IMR-90 (cell line): ENCODE measurements at regions not wholly inside any gene's neighbourhood (a gene's known extent, or its start where the extent isn't known, plus 50 kb on each side); places are given as distances from the start of the nearest gene placed in this dataset.

Experiments used
- ATAC-seq: fragments of 200-7000 bp; cut with Tn5 transposase; 2 replicates; pipeline ENCODE4 v1.9.1; 2020; ENCODE audit warnings: low read depth, mild to moderate bottlenecking, moderate library complexity
- BruUV-seq: library from RNA; stranded (reverse); fragments of 400-500 nt; replicated peaks from 2 replicates; lab custom pipeline; 2021; lab: Mats Ljungman, UMichigan
- CTCF ChIA-PET: fragments of 300-600 bp; formaldehyde crosslinking; extraction: SDS; loops from one replicate; lab custom pipeline; 2021; ENCODE audit warnings: antibody characterized with exemption; lab: Yijun Ruan, JAX
- POLR2A ChIA-PET: fragments of 300-600 bp; sonication (Branson Sonifier 250); formaldehyde crosslinking; loops from one replicate; lab custom pipeline; 2022; ENCODE audit warnings: antibody characterized with exemption; ENCODE audit not compliant: unreplicated experiment; lab: Charles Lee
- DNase-seq: peaks from one replicate; pipeline ENCODE4 v3.0.0; 2013
- H2AFZ ChIP-seq: replicated peaks from 2 replicates; pipeline ENCODE3; 2013; ENCODE audit warnings: low read length, mild to moderate bottlenecking; ENCODE audit not compliant: poor library complexity
- H2AK5ac ChIP-seq: 2 replicates; pipeline ENCODE4 v1.6.1; 2013; ENCODE audit warnings: low read depth, low read length, inconsistent platforms
- H2AK9ac ChIP-seq: replicated peaks from 2 replicates; pipeline ENCODE3; 2013; ENCODE audit warnings: mild to moderate bottlenecking, low read depth, low read length, moderate library complexity; ENCODE audit not compliant: poor library complexity
- H2BK120ac ChIP-seq: 2 replicates; pipeline ENCODE4 v1.6.1; 2013; ENCODE audit warnings: low read depth, low read length, inconsistent platforms
- H2BK15ac ChIP-seq: 3 replicates; pipeline ENCODE4 v1.6.1; 2013; ENCODE audit warnings: low read depth, low read length, inconsistent platforms
- H2BK20ac ChIP-seq: 2 replicates; pipeline ENCODE4 v1.6.1; 2013; ENCODE audit warnings: low read depth, mild to moderate bottlenecking, inconsistent platforms, low read length, moderate library complexity
- H2BK5ac ChIP-seq: 2 replicates; pipeline ENCODE4 v1.6.1; 2013; ENCODE audit warnings: mild to moderate bottlenecking, low read depth, low read length, inconsistent platforms; ENCODE audit not compliant: poor library complexity, severe bottlenecking
- H3K14ac ChIP-seq: replicated peaks from 2 replicates; pipeline ENCODE4 v1.6.1; 2013; ENCODE audit warnings: low read depth, low read length, inconsistent platforms
- H3K18ac ChIP-seq: 2 replicates; pipeline ENCODE4 v1.6.1; 2013; ENCODE audit warnings: low read depth, low read length, control low read depth
- H3K23ac ChIP-seq: 2 replicates; pipeline ENCODE4 v1.6.1; 2013; ENCODE audit warnings: low read depth, low read length, inconsistent platforms
- H3K27ac ChIP-seq: 2 replicates; pipeline ENCODE4 v1.5.1; 2013; ENCODE audit warnings: mild to moderate bottlenecking, control low read depth, low read length; ENCODE audit not compliant: insufficient read depth
- H3K27me3 ChIP-seq: 2 replicates; pipeline ENCODE4 v1.6.1; 2013; ENCODE audit warnings: low read length; ENCODE audit not compliant: control insufficient read depth, insufficient read depth
- H3K36me3 ChIP-seq: 2 replicates; pipeline ENCODE4 v1.6.1; 2013; ENCODE audit warnings: low read length, mixed read lengths; ENCODE audit not compliant: control insufficient read depth, insufficient read depth
- H3K4ac ChIP-seq: 2 replicates; pipeline ENCODE4 v1.6.1; 2013; ENCODE audit warnings: low read depth, low read length, inconsistent platforms
- H3K4me1 ChIP-seq: 2 replicates; pipeline ENCODE4 v1.6.1; 2013; ENCODE audit warnings: low read length, mixed read lengths; ENCODE audit not compliant: control insufficient read depth, insufficient read depth
- H3K4me2 ChIP-seq: 2 replicates; pipeline ENCODE4 v1.6.1; 2013; ENCODE audit warnings: low read depth, mild to moderate bottlenecking, control low read depth, low read length, moderate library complexity
- H3K4me3 ChIP-seq: 2 replicates; pipeline ENCODE4 v1.5.1; 2013; ENCODE audit warnings: low read depth, mild to moderate bottlenecking, control low read depth, low read length, moderate library complexity; ENCODE audit not compliant: insufficient read depth
- H3K56ac ChIP-seq: 2 replicates; pipeline ENCODE4 v1.6.1; 2013; ENCODE audit warnings: low read length, inconsistent platforms; ENCODE audit not compliant: insufficient read depth; ENCODE audit errors: extremely low read depth
- H3K79me1 ChIP-seq, 2 experiments: 2 replicates each; pipeline ENCODE4 v1.6.1; 2013; ENCODE audit warnings: low read length in 2 of 2, inconsistent platforms in 1 of 2, low read depth in 1 of 2
- H3K9ac ChIP-seq: 2 replicates; pipeline ENCODE4 v1.6.1; 2013; ENCODE audit warnings: low read depth, low read length, control low read depth
- H3K9me1 ChIP-seq: 2 replicates; pipeline ENCODE4 v1.6.1; 2013; ENCODE audit warnings: low read length, inconsistent platforms; ENCODE audit not compliant: insufficient read depth
- H3K9me3 ChIP-seq: 2 replicates; pipeline ENCODE4 v1.6.1; 2013; ENCODE audit warnings: low read length; ENCODE audit not compliant: control insufficient read depth, insufficient read depth
- H4K20me1 ChIP-seq: 2 replicates; pipeline ENCODE4 v1.6.1; 2013; ENCODE audit warnings: low read length, inconsistent platforms; ENCODE audit not compliant: insufficient read depth
- H4K5ac ChIP-seq: 2 replicates; pipeline ENCODE4 v1.6.1; 2013; ENCODE audit warnings: mild to moderate bottlenecking, low read depth, low read length, control low read depth
- H4K8ac ChIP-seq, 2 experiments: 2 replicates each; pipeline ENCODE4 v1.6.1; 2013; ENCODE audit warnings: low read depth in 2 of 2, low read length in 2 of 2, control low read depth in 1 of 2, inconsistent platforms in 1 of 2
- H4K91ac ChIP-seq: 2 replicates; pipeline ENCODE4 v1.6.1; 2013; ENCODE audit warnings: low read depth, low read length, inconsistent platforms; ENCODE audit not compliant: insufficient read depth
- BHLHE40 ChIP-seq: fragments of 150-350 bp; IDR thresholded peaks from 2 replicates; pipeline ENCODE4 v1.6.1; 2016; ENCODE audit warnings: mild to moderate bottlenecking, low read depth, low read length
- CEBPB ChIP-seq: IDR thresholded peaks from 2 replicates; pipeline ENCODE4 v1.6.1; 2012; ENCODE audit warnings: low read depth, low read length, improper control_type of control experiment
- CHD1 ChIP-seq: IDR thresholded peaks from 2 replicates; pipeline ENCODE4 v1.6.1; 2012; ENCODE audit warnings: low read depth, low read length, improper control_type of control experiment
- FOS ChIP-seq: fragments of 150-350 bp; IDR thresholded peaks from 2 replicates; pipeline ENCODE4 v1.6.1; 2016; ENCODE audit warnings: low read depth, low read length
- MAFK ChIP-seq: IDR thresholded peaks from 2 replicates; pipeline ENCODE4 v1.6.1; 2012; ENCODE audit warnings: low read depth, low read length, improper control_type of control experiment
- MAZ ChIP-seq: IDR thresholded peaks from 2 replicates; pipeline ENCODE4 v1.6.1; 2012; ENCODE audit warnings: low read depth, mild to moderate bottlenecking, low read length, improper control_type of control experiment, moderate library complexity, borderline replicate concordance
- MXI1 ChIP-seq: IDR thresholded peaks from 2 replicates; pipeline ENCODE4 v1.6.1; 2012; ENCODE audit warnings: low read depth, mild to moderate bottlenecking, low read length, moderate library complexity, borderline replicate concordance
- NFE2L2 ChIP-seq: fragments of 150-350 bp; IDR thresholded peaks from 2 replicates; pipeline ENCODE4 v1.6.1; 2016; ENCODE audit warnings: low read depth, mild to moderate bottlenecking, low read length
- RAD21 ChIP-seq: IDR thresholded peaks from 2 replicates; pipeline ENCODE4 v1.6.1; 2012; ENCODE audit warnings: low read length, improper control_type of control experiment
- RCOR1 ChIP-seq: IDR thresholded peaks from 2 replicates; pipeline ENCODE4 v1.6.1; 2012; ENCODE audit warnings: mild to moderate bottlenecking, low read length, improper control_type of control experiment; ENCODE audit not compliant: insufficient replicate concordance
- SMC3 ChIP-seq: fragments of 150-350 bp; IDR thresholded peaks from 2 replicates; pipeline ENCODE4 v1.6.1; 2016; ENCODE audit warnings: low read depth, mild to moderate bottlenecking, antibody characterized with exemption, low read length, moderate library complexity
- WGBS, 2 experiments: methylation state at CpG; one replicate each; pipeline versions ENCODE4 v1.1.5 to v1.1.7; 2013; ENCODE audit warnings: missing lambda C conversion rate in 2 of 2; ENCODE audit not compliant: insufficient read length in 1 of 2; ENCODE audit errors: extremely low coverage in 2 of 2; 5-methylcytosine and 5-hydroxymethylcytosine counted together
- dilution Hi-C: fragments of 300-500 bp; cut with HindIII; formaldehyde crosslinking; loops from one replicate; pipeline ENCODE4 v1.14.3; 2018; ENCODE audit warnings: low sequenced_read_pairs; ENCODE audit not compliant: unreplicated experiment
- in situ Hi-C: fragments of 300-500 bp; cut with MboI; formaldehyde crosslinking; loops from 3 replicates; pipeline ENCODE4 v1.14.3; 2019; ENCODE audit warnings: low sequenced_read_pairs, inconsistent platforms, mixed read lengths
- intact Hi-C: fragments of 100-400 bp; cut with micrococcal nuclease; formaldehyde crosslinking; loops from 2 replicates; pipeline ENCODE4 v1.10.0; 2022
- TF ChIP-seq, protein P1 (sequence below): fragments of 150-350 bp; IDR thresholded peaks from 2 replicates; pipeline ENCODE4 v1.6.1; 2016; ENCODE audit warnings: low read depth, mild to moderate bottlenecking, low read length, moderate library complexity, borderline replicate concordance

- no CpG with 5 or more reads among the region's 3 CpGs for WGBS, 2 experiments
- no peak for ATAC-seq
Observed at GRCh38 chrX:79288733-79289132, 78.4 kb downstream of the ITM2A start.

More at GRCh38 chrX:79288733-79289132, 78.4 kb downstream of the ITM2A start:
- no peak overlapping the region for H3K23ac ChIP-seq
- no peak overlapping the region for H3K4ac ChIP-seq
- H3K36me3 ChIP-seq = no peaks in the 10 kb centered on the region
- H3K4me2 ChIP-seq = no peak overlapping the region
- H3K4me3 ChIP-seq = no peak overlapping the region
- CTCF ChIA-PET = no interaction called here
- H2BK120ac ChIP-seq = no peak overlapping the region
- no peak overlapping the region for H2BK5ac ChIP-seq
- no peak overlapping the region for H3K9ac ChIP-seq
- no peak overlapping the region for H2BK20ac ChIP-seq
- H3K79me1 ChIP-seq = no peaks in the 10 kb centered on the region
- no peaks in the 10 kb centered on the region for H3K9me1 ChIP-seq
- H4K8ac ChIP-seq = no peak overlapping the region
- H2AK9ac ChIP-seq = peak overlapping the region; percentile 65
- no peak for DNase-seq
- H2AK5ac ChIP-seq = no peak overlapping the region
- H3K18ac ChIP-seq = no peak overlapping the region
- no peak overlapping the region for H3K56ac ChIP-seq
- H4K91ac ChIP-seq = no peak overlapping the region
- H4K5ac ChIP-seq = no peak overlapping the region
- H3K4me1 ChIP-seq = no peaks in the 10 kb centered on the region
- no peaks in the 10 kb centered on the region for H4K20me1 ChIP-seq
- H2BK15ac ChIP-seq = no peak overlapping the region
- in situ Hi-C loops (no loop called here), intact Hi-C loops (no loop called here), dilution Hi-C loops (no loop called here)
- H3K27me3 ChIP-seq = no peaks in the 10 kb centered on the region; the same call in 1 of the 2 replicates
- no peak overlapping the region for H2AFZ ChIP-seq
- H3K14ac ChIP-seq = no peak overlapping the region
- no peaks in the 10 kb centered on the region for H3K9me3 ChIP-seq
- TF ChIP-seq MAZ = no peak
- TF ChIP-seq RCOR1 = no peak
- TF ChIP-seq FOS = no peak
- no peak for TF ChIP-seq CHD1
- no peak for TF ChIP-seq MXI1
- no peak for TF ChIP-seq BHLHE40
- TF ChIP-seq SMC3 = no peak
- TF ChIP-seq NFE2L2 = no peak
- TF ChIP-seq, protein P1, sequence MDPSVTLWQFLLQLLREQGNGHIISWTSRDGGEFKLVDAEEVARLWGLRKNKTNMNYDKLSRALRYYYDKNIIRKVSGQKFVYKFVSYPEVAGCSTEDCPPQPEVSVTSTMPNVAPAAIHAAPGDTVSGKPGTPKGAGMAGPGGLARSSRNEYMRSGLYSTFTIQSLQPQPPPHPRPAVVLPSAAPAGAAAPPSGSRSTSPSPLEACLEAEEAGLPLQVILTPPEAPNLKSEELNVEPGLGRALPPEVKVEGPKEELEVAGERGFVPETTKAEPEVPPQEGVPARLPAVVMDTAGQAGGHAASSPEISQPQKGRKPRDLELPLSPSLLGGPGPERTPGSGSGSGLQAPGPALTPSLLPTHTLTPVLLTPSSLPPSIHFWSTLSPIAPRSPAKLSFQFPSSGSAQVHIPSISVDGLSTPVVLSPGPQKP = no peak
- no peak for TF ChIP-seq MAFK
- no peak for TF ChIP-seq RAD21
- TF ChIP-seq CEBPB = no peak
- H3K27ac ChIP-seq = no peak overlapping the region
- POLR2A ChIA-PET = no interaction called here
- no TSS peak for BruUV-seq
